ENCODE measurements at regions not wholly inside any gene's neighbourhood (a gene's known extent, or its start where the extent isn't known, plus 50 kb on each side); places are given as distances from the start of the nearest gene placed in this dataset.

GRCh38 chr4:33058998-33059397 is 2338.8 kb downstream of the PCDH7 start:
- Histone ChIP-seq H3K9me3 (no peaks in the 10 kb centered on the region), H3K27me3 (replicated peaks; ENCODE audit: insufficient read depth) (no peaks in the 10 kb centered on the region), H3K4me3 (no peak overlapping the region), H3K4me1 (replicated peaks) (no peaks in the 10 kb centered on the region), H3K27ac (no peak overlapping the region), H3K36me3 (no peaks in the 10 kb centered on the region)
- no peak for DNase-seq (ENCODE audit: low spot score)
- TF ChIP-seq POLR2AphosphoS5 (IDR thresholded peaks at IDR 0.05), result no peak
- TF ChIP-seq CTCF (IDR thresholded peaks at IDR 0.05), result no peak
- TF ChIP-seq POLR2A (IDR thresholded peaks at IDR 0.05), result no peak
- intact Hi-C loops (cut with DNase I), result no loop called here

GRCh38 chr4:33060674-33061542 is 2340.7 kb downstream of the PCDH7 start:
- H3K4me3 ChIP-seq, result no peak overlapping the region
- H3K9me3 ChIP-seq, result no peaks in the 10 kb centered on the region
- no peaks in the 10 kb centered on the region for H3K36me3 ChIP-seq
- DNase-seq (ENCODE audit: low spot score), result no peak
- no peaks in the 10 kb centered on the region for H3K27me3 ChIP-seq (replicated peaks; ENCODE audit: insufficient read depth)
- intact Hi-C loops (cut with DNase I), result no loop called here
- TF ChIP-seq POLR2A (IDR thresholded peaks at IDR 0.05) (no peak), CTCF (IDR thresholded peaks at IDR 0.05) (peak in 1 of 4 experiments; percentile 58), POLR2AphosphoS5 (IDR thresholded peaks at IDR 0.05) (no peak)
- no peak overlapping the region for H3K27ac ChIP-seq
- WGBS, result 55% methylated on average over 12 of the region's 12 CpGs
- no peaks in the 10 kb centered on the region for H3K4me1 ChIP-seq (replicated peaks)

- intact Hi-C loops (cut with DNase I), result no loop called here
- Histone ChIP-seq H3K9me3 (no peaks in the 10 kb centered on the region), H3K27ac (no peak overlapping the region), H3K4me3 (no peak overlapping the region), H3K36me3 (no peaks in the 10 kb centered on the region), H3K4me1 (replicated peaks) (no peaks in the 10 kb centered on the region), H3K27me3 (replicated peaks; ENCODE audit: insufficient read depth) (no peaks in the 10 kb centered on the region)
- TF ChIP-seq POLR2AphosphoS5 (IDR thresholded peaks at IDR 0.05), result no peak
- TF ChIP-seq CTCF (IDR thresholded peaks at IDR 0.05), result no peak
- TF ChIP-seq POLR2A (IDR thresholded peaks at IDR 0.05), result no peak
- DNase-seq (ENCODE audit: low spot score), result no peak
Measured at GRCh38 chr4:33061727-33062126, 2341.6 kb downstream of the PCDH7 start.

- no peak for TF ChIP-seq POLR2AphosphoS5 (IDR thresholded peaks at IDR 0.05)
- TF ChIP-seq POLR2A (IDR thresholded peaks at IDR 0.05), result no peak
- TF ChIP-seq CTCF (IDR thresholded peaks at IDR 0.05), result no peak
- DNase-seq (ENCODE audit: low spot score), result no peak
- Histone ChIP-seq H3K9me3 (no peaks in the 10 kb centered on the region), H3K36me3 (no peaks in the 10 kb centered on the region), H3K27ac (no peak overlapping the region), H3K27me3 (replicated peaks; ENCODE audit: insufficient read depth) (no peaks in the 10 kb centered on the region), H3K4me1 (replicated peaks) (no peaks in the 10 kb centered on the region), H3K4me3 (no peak overlapping the region)
- WGBS, result 80% methylated on average over 3 of the region's 3 CpGs
- intact Hi-C loops (cut with DNase I), result no loop called here
Measured at GRCh38 chr4:33062155-33062806, 2342.1 kb downstream of the PCDH7 start.

GRCh38 chr4:33063241-33063640 is 2343.1 kb downstream of the PCDH7 start:
- 21% methylated on average over 2 of the region's 2 CpGs for WGBS
- Histone ChIP-seq H3K36me3 (no peaks in the 10 kb centered on the region), H3K27ac (no peak overlapping the region), H3K4me1 (replicated peaks) (no peaks in the 10 kb centered on the region), H3K27me3 (replicated peaks; ENCODE audit: insufficient read depth) (no peaks in the 10 kb centered on the region), H3K4me3 (no peak overlapping the region), H3K9me3 (no peaks in the 10 kb centered on the region)
- DNase-seq (ENCODE audit: low spot score), result no peak
- no peak for TF ChIP-seq POLR2AphosphoS5 (IDR thresholded peaks at IDR 0.05)
- no peak for TF ChIP-seq CTCF (IDR thresholded peaks at IDR 0.05)
- no peak for TF ChIP-seq POLR2A (IDR thresholded peaks at IDR 0.05)
- intact Hi-C loops (cut with DNase I), result no loop called here
